ENCODE measurements at regions not wholly inside any gene's neighbourhood (a gene's known extent, or its start where the extent isn't known, plus 50 kb on each side); places are given as distances from the start of the nearest gene placed in this dataset.

DNA sequence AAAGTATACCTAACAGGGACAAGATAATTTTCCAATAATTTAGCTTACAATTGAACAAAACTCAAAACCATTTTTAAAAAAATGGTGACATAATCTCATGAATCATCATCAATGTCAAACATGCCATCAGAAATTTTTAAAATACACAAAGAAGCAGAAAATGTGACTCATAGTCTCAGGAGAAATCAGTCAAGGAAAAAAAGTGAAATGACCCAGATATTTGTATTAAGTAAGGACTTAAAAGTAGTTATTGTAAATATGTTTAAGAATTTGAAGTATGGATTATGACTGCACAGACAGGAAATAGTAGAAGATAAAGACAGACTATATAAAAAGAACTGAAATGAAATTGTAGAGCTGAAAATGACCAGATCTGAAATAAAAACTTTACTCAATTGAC is 473.9 kb upstream of the SYT4 start:
- no peak overlapping the region for H3K27ac ChIP-seq
- no peak for DNase-seq (ENCODE audit: low spot score)
- H3K9me3 ChIP-seq (ENCODE audit: low read depth) = peaks cover 8% of the 10 kb centered on the region
- H3K4me3 ChIP-seq = no peak overlapping the region
- H3K9ac ChIP-seq = no peak overlapping the region
- no peak overlapping the region for H3K4me2 ChIP-seq
- H4K20me1 ChIP-seq (ENCODE audit: low read depth) = no peaks in the 10 kb centered on the region
- no peaks in the 10 kb centered on the region for H3K36me3 ChIP-seq
- H3K27me3 ChIP-seq = no peaks in the 10 kb centered on the region
- no peaks in the 10 kb centered on the region for H3F3A ChIP-seq (ENCODE audit: low read depth)
- H3K36me3 Mint-ChIP-seq = no peaks in the 10 kb centered on the region
- no peak overlapping the region for H3K27ac Mint-ChIP-seq
- H3K9me3 Mint-ChIP-seq = peaks cover 5% of the 10 kb centered on the region
- no peak overlapping the region for H2AFZ ChIP-seq (replicated peaks)
- no peaks in the 10 kb centered on the region for H3K4me1 ChIP-seq
- H3K4me3 Mint-ChIP-seq = no peak overlapping the region
- peaks cover 2% of the 10 kb centered on the region for H3K27me3 Mint-ChIP-seq (ENCODE audit: insufficient read depth, low read depth)
- H3K4me1 Mint-ChIP-seq = no peaks in the 10 kb centered on the region
- no peaks in the 10 kb centered on the region for H3K79me2 ChIP-seq (ENCODE audit: low read depth)
- no peak for TF ChIP-seq EZH2 (IDR thresholded peaks at IDR 0.05)
- TF ChIP-seq, protein P1, sequence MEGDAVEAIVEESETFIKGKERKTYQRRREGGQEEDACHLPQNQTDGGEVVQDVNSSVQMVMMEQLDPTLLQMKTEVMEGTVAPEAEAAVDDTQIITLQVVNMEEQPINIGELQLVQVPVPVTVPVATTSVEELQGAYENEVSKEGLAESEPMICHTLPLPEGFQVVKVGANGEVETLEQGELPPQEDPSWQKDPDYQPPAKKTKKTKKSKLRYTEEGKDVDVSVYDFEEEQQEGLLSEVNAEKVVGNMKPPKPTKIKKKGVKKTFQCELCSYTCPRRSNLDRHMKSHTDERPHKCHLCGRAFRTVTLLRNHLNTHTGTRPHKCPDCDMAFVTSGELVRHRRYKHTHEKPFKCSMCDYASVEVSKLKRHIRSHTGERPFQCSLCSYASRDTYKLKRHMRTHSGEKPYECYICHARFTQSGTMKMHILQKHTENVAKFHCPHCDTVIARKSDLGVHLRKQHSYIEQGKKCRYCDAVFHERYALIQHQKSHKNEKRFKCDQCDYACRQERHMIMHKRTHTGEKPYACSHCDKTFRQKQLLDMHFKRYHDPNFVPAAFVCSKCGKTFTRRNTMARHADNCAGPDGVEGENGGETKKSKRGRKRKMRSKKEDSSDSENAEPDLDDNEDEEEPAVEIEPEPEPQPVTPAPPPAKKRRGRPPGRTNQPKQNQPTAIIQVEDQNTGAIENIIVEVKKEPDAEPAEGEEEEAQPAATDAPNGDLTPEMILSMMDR (IDR thresholded peaks at IDR 0.05) = no peak
- no peak for TF ChIP-seq EZH2phosphoT487 (IDR thresholded peaks at IDR 0.05)

DNA sequence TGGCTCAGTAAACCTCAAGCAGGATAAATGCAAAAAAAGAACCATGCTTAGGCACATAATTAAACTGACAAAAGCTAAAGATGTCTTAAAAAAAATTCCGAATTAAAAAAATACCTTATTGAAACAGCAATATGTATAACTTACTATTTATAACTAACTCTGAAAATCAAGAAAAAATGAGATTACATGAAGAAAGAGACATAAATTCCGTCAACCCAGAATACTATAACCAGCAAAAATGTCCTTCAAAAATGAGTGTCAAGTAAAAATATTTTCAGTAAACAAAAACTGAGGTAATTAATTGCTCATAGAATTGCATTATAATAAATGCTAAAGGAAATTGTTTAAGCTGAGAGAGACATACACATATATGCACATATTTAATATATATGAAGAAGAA is 474.5 kb upstream of the SYT4 start:
- Histone ChIP-seq H3K36me3 (no peaks in the 10 kb centered on the region), H3K9me3 (ENCODE audit: low read depth) (peaks cover 5% of the 10 kb centered on the region), H3K4me2 (no peak overlapping the region), H3F3A (ENCODE audit: low read depth) (no peaks in the 10 kb centered on the region), H3K27ac (no peak overlapping the region), H3K79me2 (ENCODE audit: low read depth) (no peaks in the 10 kb centered on the region), H3K27me3 (no peaks in the 10 kb centered on the region), H4K20me1 (ENCODE audit: low read depth) (no peaks in the 10 kb centered on the region), H3K9ac (no peak overlapping the region), H3K4me3 (no peak overlapping the region), H2AFZ (replicated peaks) (no peak overlapping the region), H3K4me1 (no peaks in the 10 kb centered on the region)
- Mint-ChIP-seq H3K36me3 (no peaks in the 10 kb centered on the region), H3K27me3 (ENCODE audit: insufficient read depth, low read depth) (peaks cover 5% of the 10 kb centered on the region), H3K9me3 (peaks cover 3% of the 10 kb centered on the region), H3K4me3 (no peak overlapping the region), H3K27ac (no peak overlapping the region), H3K4me1 (no peaks in the 10 kb centered on the region)
- DNase-seq (ENCODE audit: low spot score) = no peak
- TF ChIP-seq, protein P1 (IDR thresholded peaks at IDR 0.05) = no peak
- TF ChIP-seq EZH2 (IDR thresholded peaks at IDR 0.05) = no peak
- TF ChIP-seq EZH2phosphoT487 (IDR thresholded peaks at IDR 0.05) = no peak

DNA sequence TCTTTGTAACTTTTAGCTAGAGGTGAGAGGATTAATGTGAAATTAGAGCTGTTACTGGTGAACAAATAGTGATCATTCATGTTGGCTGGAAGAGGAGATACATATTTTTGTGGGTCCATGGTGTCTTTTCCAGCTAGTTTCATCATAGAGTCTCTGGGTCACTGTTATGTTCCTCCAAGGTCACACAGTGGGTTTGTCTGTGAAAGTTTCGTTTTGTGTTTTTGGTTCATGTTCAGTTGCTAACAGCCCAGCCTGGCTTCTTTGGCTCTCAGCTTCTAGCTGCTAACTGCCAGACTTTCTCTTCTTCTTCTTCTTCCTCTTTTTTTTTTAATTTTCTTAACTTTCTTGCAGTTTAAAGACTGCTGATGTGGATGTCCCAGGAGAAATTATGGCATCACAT is 480.0 kb upstream of the SYT4 start:
- Histone ChIP-seq H3K9ac (no peak overlapping the region), H3K27me3 (no peaks in the 10 kb centered on the region), H3K4me2 (no peak overlapping the region), H3K79me2 (ENCODE audit: low read depth) (no peaks in the 10 kb centered on the region), H3K4me1 (peaks cover 3% of the 10 kb centered on the region), H3F3A (ENCODE audit: low read depth) (no peaks in the 10 kb centered on the region), H4K20me1 (ENCODE audit: low read depth) (no peaks in the 10 kb centered on the region), H3K36me3 (no peaks in the 10 kb centered on the region), H3K4me3 (no peak overlapping the region), H2AFZ (replicated peaks) (no peak overlapping the region), H3K9me3 (ENCODE audit: low read depth) (no peaks in the 10 kb centered on the region), H3K27ac (no peak overlapping the region)
- peaks cover 5% of the 10 kb centered on the region for H3K27me3 Mint-ChIP-seq (ENCODE audit: insufficient read depth, low read depth)
- TF ChIP-seq, protein P1 (IDR thresholded peaks at IDR 0.05) = no peak
- TF ChIP-seq EZH2phosphoT487 (IDR thresholded peaks at IDR 0.05) (no peak), EZH2 (IDR thresholded peaks at IDR 0.05) (no peak)
- no peaks in the 10 kb centered on the region for H3K9me3 Mint-ChIP-seq
- no peak overlapping the region for H3K27ac Mint-ChIP-seq
- H3K4me1 Mint-ChIP-seq = peaks cover 7% of the 10 kb centered on the region
- no peaks in the 10 kb centered on the region for H3K36me3 Mint-ChIP-seq
- H3K4me3 Mint-ChIP-seq = no peak overlapping the region
- DNase-seq (ENCODE audit: low spot score) = no peak

Measured in neural progenitor cell (in vitro differentiated cells).